ENCODE measurements at regions not wholly inside any gene's neighbourhood (a gene's known extent, or its start where the extent isn't known, plus 50 kb on each side); places are given as distances from the start of the nearest gene placed in this dataset.

DNA sequence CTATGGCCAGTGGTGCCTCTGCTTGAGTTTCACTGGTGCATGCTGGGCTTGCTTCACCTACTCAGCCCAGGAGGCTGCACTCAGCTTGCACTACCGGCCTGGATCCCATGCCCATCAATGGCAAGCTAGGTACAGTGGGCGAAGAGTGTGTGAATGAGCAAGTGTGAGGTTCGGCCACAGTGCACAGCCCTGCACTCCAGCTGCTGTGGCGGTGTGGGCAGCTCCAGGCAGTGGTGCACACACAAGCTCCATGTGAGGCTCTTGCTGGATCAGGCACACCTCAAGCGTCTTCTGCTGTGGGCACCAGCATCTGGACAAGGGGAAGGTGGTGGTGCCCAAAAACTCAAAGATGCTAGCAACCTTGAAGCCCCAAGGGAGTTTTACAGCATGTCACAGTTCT lies 820.9 kb upstream of the LCORL start:
- Histone ChIP-seq H3K4me1 (ENCODE audit: control insufficient read depth in 1 of 2, insufficient read depth in 2 of 2, low read length in 2 of 2) (no peaks in the 10 kb centered on the region), H3K27ac (ENCODE audit: low read length) (no peak overlapping the region), H3K36me3 (ENCODE audit: control insufficient read depth in 1 of 2, insufficient read depth in 2 of 2, low read length in 2 of 2) (no peaks in the 10 kb centered on the region), H3K9me3 (ENCODE audit: control insufficient read depth in 1 of 2, low read length in 2 of 2) (peaks cover 0 to 9% of the 10 kb centered on the region in 2 donors), H3K4me3 (ENCODE audit: low read depth in 1 of 2, low read length in 2 of 2) (no peak overlapping the region), H3K27me3 (ENCODE audit: low read depth, low read length) (no peaks in the 10 kb centered on the region)

DNA sequence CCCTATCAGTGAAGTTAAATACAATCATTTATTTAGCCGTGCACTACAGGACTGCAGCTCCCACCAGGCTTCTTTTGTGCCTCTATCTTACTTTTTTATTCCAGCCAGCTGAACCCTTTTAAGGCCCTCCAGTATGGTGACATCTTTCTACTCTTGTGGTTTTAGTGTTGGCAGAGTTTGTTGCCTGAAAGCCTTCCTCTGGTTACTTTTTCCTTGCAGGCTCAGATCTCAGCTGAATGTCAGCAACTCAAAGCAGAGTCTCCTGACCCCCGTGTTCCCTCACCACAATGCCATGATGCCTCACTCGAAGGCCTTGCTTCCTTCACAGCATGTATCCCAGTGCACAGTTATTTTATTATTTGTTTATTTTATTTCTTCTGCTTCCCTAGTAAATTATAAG lies 818.9 kb upstream of the LCORL start:
- Histone ChIP-seq H3K9me3 (ENCODE audit: control insufficient read depth in 1 of 2, low read length in 2 of 2) (peaks cover 0 to 9% of the 10 kb centered on the region in 2 donors), H3K4me1 (ENCODE audit: control insufficient read depth in 1 of 2, insufficient read depth in 2 of 2, low read length in 2 of 2) (no peaks in the 10 kb centered on the region), H3K27me3 (ENCODE audit: low read depth, low read length) (no peaks in the 10 kb centered on the region), H3K36me3 (ENCODE audit: control insufficient read depth in 1 of 2, insufficient read depth in 2 of 2, low read length in 2 of 2) (no peaks in the 10 kb centered on the region), H3K4me3 (ENCODE audit: low read depth in 1 of 2, low read length in 2 of 2) (no peak overlapping the region), H3K27ac (ENCODE audit: low read length) (no peak overlapping the region)

DNA sequence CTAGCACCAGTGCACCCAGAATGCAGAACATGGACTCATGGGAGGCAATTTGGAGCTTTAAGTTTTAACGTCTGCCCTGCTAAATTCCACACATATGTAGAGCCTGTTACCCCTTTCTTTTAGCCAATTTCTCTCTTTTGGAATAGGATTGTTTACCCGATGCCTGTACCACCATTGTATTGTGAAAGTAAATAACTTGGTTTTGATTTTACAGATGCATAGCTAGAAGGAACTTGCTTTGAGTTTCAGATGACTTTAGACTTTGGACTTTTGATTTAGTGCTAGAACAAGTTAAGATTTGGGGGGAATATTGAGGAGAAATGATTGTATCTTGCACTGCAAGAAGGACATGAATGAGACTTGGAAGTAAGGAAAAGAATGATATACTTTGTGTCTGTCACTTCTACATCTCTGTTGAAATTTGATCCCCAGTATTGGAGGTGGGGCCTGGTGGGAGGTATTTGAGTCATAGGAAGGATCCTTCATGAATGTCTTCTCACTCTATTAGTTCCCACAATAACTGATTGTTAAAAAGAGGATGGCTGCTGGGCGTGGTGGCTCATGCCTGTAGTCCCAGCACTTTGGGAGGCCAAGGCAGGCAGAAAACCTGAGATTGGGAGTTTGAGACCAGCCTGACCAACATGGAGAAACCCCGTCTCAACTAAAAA lies 794.8 kb upstream of the LCORL start:
- H3K27ac ChIP-seq (ENCODE audit: low read length) = no peak overlapping the region
- no peaks in the 10 kb centered on the region for H3K27me3 ChIP-seq (ENCODE audit: low read depth, low read length)
- H3K36me3 ChIP-seq (ENCODE audit: control insufficient read depth in 1 of 2, insufficient read depth in 2 of 2, low read length in 2 of 2) = no peaks in the 10 kb centered on the region
- H3K9me3 ChIP-seq (ENCODE audit: control insufficient read depth in 1 of 2, low read length in 2 of 2) = no peaks in the 10 kb centered on the region
- H3K4me3 ChIP-seq (ENCODE audit: low read depth in 1 of 2, low read length in 2 of 2) = no peak overlapping the region
- H3K4me1 ChIP-seq (ENCODE audit: control insufficient read depth in 1 of 2, insufficient read depth in 2 of 2, low read length in 2 of 2) = no peaks in the 10 kb centered on the region

DNA sequence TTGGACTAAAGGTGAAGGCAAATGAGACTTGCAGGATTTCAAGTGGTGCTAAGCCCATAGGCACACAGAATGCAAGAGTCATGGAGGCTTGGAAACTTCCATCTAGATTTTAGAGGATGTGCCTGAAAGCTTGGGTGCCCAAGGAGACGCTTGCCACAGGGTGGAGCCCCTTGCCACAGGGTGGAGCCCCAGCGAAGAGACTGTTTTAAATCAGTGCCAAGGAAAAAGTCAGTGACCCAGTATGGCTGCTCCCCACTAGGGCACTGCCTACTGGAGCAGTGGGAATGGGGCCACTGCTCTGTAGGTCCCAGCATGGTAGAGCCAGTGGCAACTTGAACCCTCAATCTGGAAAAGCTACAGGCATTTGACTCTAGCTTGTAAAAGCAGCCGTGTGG lies 794.2 kb upstream of the LCORL start:
- Histone ChIP-seq H3K4me1 (ENCODE audit: control insufficient read depth in 1 of 2, insufficient read depth in 2 of 2, low read length in 2 of 2) (no peaks in the 10 kb centered on the region), H3K36me3 (ENCODE audit: control insufficient read depth in 1 of 2, insufficient read depth in 2 of 2, low read length in 2 of 2) (no peaks in the 10 kb centered on the region), H3K27me3 (ENCODE audit: low read depth, low read length) (no peaks in the 10 kb centered on the region), H3K27ac (ENCODE audit: low read length) (no peak overlapping the region), H3K9me3 (ENCODE audit: control insufficient read depth in 1 of 2, low read length in 2 of 2) (no peaks in the 10 kb centered on the region), H3K4me3 (ENCODE audit: low read depth in 1 of 2, low read length in 2 of 2) (no peak overlapping the region)

DNA sequence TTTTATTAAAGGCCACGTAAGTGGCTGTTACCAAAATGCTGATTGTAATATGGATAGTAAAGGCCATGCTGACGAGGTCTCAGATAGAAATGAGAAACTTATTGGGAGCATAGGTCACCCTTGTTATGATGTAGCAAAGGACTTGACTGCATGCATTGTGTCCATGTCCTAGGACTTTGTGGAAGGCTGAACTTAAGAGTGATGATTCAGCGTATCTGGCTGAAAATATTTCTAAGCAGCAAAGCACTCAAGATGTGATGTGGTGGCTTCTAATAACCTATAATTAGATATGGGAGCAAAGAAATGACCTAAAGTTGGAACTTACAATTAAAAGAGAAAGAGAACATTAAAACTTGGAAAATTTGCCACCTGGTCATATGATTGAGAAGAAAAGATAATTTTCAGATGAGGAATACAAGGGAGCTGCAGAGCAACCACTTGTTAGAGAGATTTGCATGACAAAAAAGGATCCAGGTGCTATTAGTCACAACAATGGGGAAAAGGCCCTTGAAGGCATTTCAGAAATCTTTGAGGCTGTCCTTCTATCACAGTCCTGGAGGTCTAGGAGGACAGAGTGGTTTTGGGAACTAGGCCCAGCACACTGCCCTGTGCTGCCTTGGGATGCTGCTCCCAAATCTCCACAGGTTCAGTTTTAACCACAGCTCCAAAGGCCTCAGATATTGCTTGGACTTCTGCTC lies 793.7 kb upstream of the LCORL start:
- no peak overlapping the region for H3K4me3 ChIP-seq (ENCODE audit: low read depth in 1 of 2, low read length in 2 of 2)
- H3K36me3 ChIP-seq (ENCODE audit: control insufficient read depth in 1 of 2, insufficient read depth in 2 of 2, low read length in 2 of 2) = no peaks in the 10 kb centered on the region
- H3K9me3 ChIP-seq (ENCODE audit: control insufficient read depth in 1 of 2, low read length in 2 of 2) = no peaks in the 10 kb centered on the region
- H3K27ac ChIP-seq (ENCODE audit: low read length) = no peak overlapping the region
- H3K27me3 ChIP-seq (ENCODE audit: low read depth, low read length) = no peaks in the 10 kb centered on the region
- no peaks in the 10 kb centered on the region for H3K4me1 ChIP-seq (ENCODE audit: control insufficient read depth in 1 of 2, insufficient read depth in 2 of 2, low read length in 2 of 2)

DNA sequence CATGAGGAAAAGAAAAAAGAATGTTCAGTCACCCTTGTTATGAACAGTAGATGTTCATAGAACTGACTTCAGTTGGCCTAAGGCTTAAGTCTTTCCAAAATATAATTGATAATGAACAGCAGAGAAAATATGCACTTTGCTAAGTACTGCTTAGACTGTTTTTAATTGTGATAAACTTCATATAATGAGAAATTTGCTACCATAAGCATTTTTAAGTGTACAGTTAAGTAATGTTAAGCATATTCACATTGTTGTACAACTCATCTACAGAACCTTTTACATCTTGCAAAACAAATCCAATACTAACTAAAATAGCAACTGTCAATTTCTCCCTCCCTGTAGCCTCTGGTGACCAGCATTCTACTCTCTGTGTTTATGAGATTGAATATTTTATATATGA lies 792.2 kb upstream of the LCORL start:
- H3K27me3 ChIP-seq (ENCODE audit: low read depth, low read length) = no peaks in the 10 kb centered on the region
- no peak overlapping the region for H3K4me3 ChIP-seq (ENCODE audit: low read depth in 1 of 2, low read length in 2 of 2)
- H3K27ac ChIP-seq (ENCODE audit: low read length) = no peak overlapping the region
- H3K36me3 ChIP-seq (ENCODE audit: control insufficient read depth in 1 of 2, insufficient read depth in 2 of 2, low read length in 2 of 2) = no peaks in the 10 kb centered on the region
- no peaks in the 10 kb centered on the region for H3K9me3 ChIP-seq (ENCODE audit: control insufficient read depth in 1 of 2, low read length in 2 of 2)
- no peaks in the 10 kb centered on the region for H3K4me1 ChIP-seq (ENCODE audit: control insufficient read depth in 1 of 2, insufficient read depth in 2 of 2, low read length in 2 of 2)

DNA sequence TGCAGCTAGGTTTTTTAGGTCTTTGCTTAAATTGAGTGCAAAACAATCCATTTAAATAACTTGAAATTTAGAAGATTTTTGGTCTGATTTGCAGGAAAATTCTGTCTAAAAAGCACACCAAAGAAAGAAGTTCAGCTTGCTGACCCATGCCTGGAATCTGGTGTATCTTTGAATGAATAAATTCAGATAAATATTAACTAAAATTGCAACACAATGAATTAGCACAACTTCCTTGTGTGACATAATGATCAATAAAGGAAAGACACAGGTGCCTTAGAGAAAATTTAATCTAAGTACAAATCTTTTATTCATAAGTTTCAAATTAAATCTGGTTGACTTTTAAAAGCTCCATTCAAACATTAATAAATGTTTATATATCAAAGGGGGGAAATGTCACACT lies 791.5 kb upstream of the LCORL start:
- Histone ChIP-seq H3K9me3 (ENCODE audit: control insufficient read depth in 1 of 2, low read length in 2 of 2) (no peaks in the 10 kb centered on the region), H3K4me3 (ENCODE audit: low read depth in 1 of 2, low read length in 2 of 2) (no peak overlapping the region), H3K36me3 (ENCODE audit: control insufficient read depth in 1 of 2, insufficient read depth in 2 of 2, low read length in 2 of 2) (no peaks in the 10 kb centered on the region), H3K27ac (ENCODE audit: low read length) (no peak overlapping the region), H3K4me1 (ENCODE audit: control insufficient read depth in 1 of 2, insufficient read depth in 2 of 2, low read length in 2 of 2) (no peaks in the 10 kb centered on the region), H3K27me3 (ENCODE audit: low read depth, low read length) (no peaks in the 10 kb centered on the region)

DNA sequence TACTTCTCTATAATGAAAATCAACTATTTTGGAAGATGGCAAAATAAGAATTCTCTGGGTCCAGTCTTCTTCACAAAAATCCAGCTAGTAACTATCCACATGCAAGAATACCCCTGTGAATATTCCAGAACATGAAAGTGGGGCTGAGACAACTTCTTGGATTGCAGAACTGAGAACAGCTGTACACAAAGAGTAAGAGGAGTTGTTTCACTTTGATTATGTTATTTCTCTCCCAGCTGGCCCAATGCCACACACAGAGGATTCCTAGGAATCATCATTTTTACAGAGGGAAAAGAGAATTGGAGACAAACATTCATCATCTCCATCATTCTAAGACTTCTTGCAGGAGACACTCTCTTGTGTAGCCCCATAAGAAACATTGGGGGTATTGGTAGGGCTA lies 782.2 kb upstream of the LCORL start:
- no peaks in the 10 kb centered on the region for H3K4me1 ChIP-seq (ENCODE audit: control insufficient read depth in 1 of 2, insufficient read depth in 2 of 2, low read length in 2 of 2)
- H3K27me3 ChIP-seq (ENCODE audit: low read depth, low read length) = no peaks in the 10 kb centered on the region

DNA sequence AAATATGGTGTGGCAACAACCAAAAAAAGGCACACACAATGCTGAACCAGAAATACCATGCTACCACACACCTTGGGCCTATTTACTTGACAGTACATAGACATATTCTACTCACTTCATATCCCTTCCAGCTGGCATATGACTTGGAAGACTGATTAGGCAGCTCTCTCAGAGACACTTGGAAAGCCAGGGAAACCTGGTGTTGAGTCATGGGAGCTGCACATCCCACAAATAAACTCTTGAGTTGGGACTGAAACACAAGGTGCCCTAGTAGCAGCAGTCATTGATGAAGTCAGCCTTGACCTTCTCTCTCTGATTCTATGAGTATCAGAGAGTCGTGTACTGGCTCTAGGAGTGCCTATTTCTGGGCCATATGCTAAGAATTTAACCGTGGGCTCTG lies 776.6 kb upstream of the LCORL start:
- Histone ChIP-seq H3K27me3 (ENCODE audit: low read depth, low read length) (no peaks in the 10 kb centered on the region), H3K4me1 (ENCODE audit: control insufficient read depth in 1 of 2, insufficient read depth in 2 of 2, low read length in 2 of 2) (no peaks in the 10 kb centered on the region), H3K36me3 (ENCODE audit: control insufficient read depth in 1 of 2, insufficient read depth in 2 of 2, low read length in 2 of 2) (no peaks in the 10 kb centered on the region), H3K4me3 (ENCODE audit: low read depth in 1 of 2, low read length in 2 of 2) (no peak overlapping the region), H3K27ac (ENCODE audit: low read length) (no peak overlapping the region), H3K9me3 (ENCODE audit: control insufficient read depth in 1 of 2, low read length in 2 of 2) (no peaks in the 10 kb centered on the region)

More for the DNA sequence above, 782.2 kb upstream of the LCORL start:
- no peaks in the 10 kb centered on the region for H3K36me3 ChIP-seq (ENCODE audit: control insufficient read depth in 1 of 2, insufficient read depth in 2 of 2, low read length in 2 of 2)
- H3K9me3 ChIP-seq (ENCODE audit: control insufficient read depth in 1 of 2, low read length in 2 of 2) = no peaks in the 10 kb centered on the region
- H3K4me3 ChIP-seq (ENCODE audit: low read depth in 1 of 2, low read length in 2 of 2) = no peak overlapping the region
- no peak overlapping the region for H3K27ac ChIP-seq (ENCODE audit: low read length)

DNA sequence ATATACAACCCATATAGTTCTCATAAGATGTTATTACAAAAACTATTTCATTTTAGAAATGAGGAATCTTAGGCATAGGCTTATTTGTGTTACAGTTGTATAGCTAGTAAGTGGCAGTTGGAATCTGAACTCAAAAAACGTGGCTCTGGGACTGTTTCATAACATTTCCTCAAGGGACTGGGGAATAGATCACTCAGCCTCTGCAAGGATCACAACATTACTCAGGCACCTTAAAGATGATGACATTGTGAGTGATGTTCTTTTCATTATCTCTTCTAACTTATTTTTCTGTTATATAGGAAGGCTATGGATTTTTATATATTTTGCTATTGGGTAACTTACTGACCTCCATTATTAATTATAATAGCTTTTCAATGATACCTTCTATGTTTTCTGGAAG lies 774.2 kb upstream of the LCORL start:
- no peaks in the 10 kb centered on the region for H3K9me3 ChIP-seq (ENCODE audit: control insufficient read depth in 1 of 2, low read length in 2 of 2)
- no peak overlapping the region for H3K4me3 ChIP-seq (ENCODE audit: low read depth in 1 of 2, low read length in 2 of 2)
- no peak overlapping the region for H3K27ac ChIP-seq (ENCODE audit: low read length)
- no peaks in the 10 kb centered on the region for H3K4me1 ChIP-seq (ENCODE audit: control insufficient read depth in 1 of 2, insufficient read depth in 2 of 2, low read length in 2 of 2)
- no peaks in the 10 kb centered on the region for H3K27me3 ChIP-seq (ENCODE audit: low read depth, low read length)
- no peaks in the 10 kb centered on the region for H3K36me3 ChIP-seq (ENCODE audit: control insufficient read depth in 1 of 2, insufficient read depth in 2 of 2, low read length in 2 of 2)

DNA sequence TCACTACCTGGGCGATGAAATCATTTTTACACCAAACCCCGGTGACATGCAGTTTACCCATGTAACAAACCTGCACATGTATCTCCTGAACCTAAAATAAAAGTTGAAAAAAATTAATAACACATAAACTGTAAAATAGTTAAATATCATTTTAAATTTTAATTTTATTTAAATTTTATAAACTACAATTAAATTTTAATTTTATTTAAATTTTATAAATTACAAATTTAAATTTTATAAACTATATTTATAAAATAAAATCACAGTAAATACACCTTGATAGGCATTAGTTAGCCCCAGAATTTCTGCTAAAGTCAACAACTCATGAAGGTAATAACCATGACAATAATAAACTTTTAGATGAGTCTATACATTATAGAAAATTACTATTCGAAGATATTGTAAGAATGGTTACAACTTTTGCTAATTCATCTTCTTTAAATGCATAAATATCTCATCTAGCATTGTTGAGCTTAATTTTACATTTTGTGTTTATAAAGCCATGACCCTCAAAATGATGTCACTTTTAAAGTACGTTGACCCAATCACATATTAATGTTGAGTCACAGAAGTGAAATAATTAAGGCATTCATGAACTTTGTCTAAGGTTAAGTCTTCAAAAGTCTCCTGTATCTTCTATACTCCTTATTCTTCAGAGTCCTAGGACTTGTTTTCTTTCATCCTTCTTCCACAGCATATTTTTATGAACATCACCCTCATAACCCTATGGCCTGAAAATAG lies 755.8 kb upstream of the LCORL start:
- Histone ChIP-seq H3K27me3 (ENCODE audit: low read depth, low read length) (no peaks in the 10 kb centered on the region), H3K4me3 (ENCODE audit: low read depth in 1 of 2, low read length in 2 of 2) (no peak overlapping the region), H3K4me1 (ENCODE audit: control insufficient read depth in 1 of 2, insufficient read depth in 2 of 2, low read length in 2 of 2) (no peaks in the 10 kb centered on the region), H3K9me3 (ENCODE audit: control insufficient read depth in 1 of 2, low read length in 2 of 2) (peaks cover 0 to 13% of the 10 kb centered on the region in 2 donors), H3K36me3 (ENCODE audit: control insufficient read depth in 1 of 2, insufficient read depth in 2 of 2, low read length in 2 of 2) (no peaks in the 10 kb centered on the region), H3K27ac (ENCODE audit: low read length) (no peak overlapping the region)

Data from muscle layer of duodenum (tissue), 2 donors.